ENCODE measurements at regions not wholly inside any gene's neighbourhood (a gene's known extent, or its start where the extent isn't known, plus 50 kb on each side); places are given as distances from the start of the nearest gene placed in this dataset.

- Histone ChIP-seq H2AFZ (ENCODE audit: low read length) (no peak overlapping the region), H3K9me2 (replicated peaks; ENCODE audit: low read depth, low read length) (no peaks in the 10 kb centered on the region), H3K9ac (ENCODE audit: low read depth, low read length, poor library complexity, severe bottlenecking) (no peak overlapping the region), H3K36me3 (ENCODE audit: insufficient read depth, low read length) (no peaks in the 10 kb centered on the region), H4K20me1 (ENCODE audit: insufficient read depth, low read length, poor library complexity, severe bottlenecking) (no peaks in the 10 kb centered on the region), H3K4me3 (ENCODE audit: low read length, poor library complexity, severe bottlenecking) (no peak overlapping the region), H3F3A (ENCODE audit: low read depth) (no peaks in the 10 kb centered on the region), H3K9me3 (ENCODE audit: insufficient read depth, low read depth, low read length) (no peaks in the 10 kb centered on the region; the same call in 1 of the 2 replicates), H3K79me2 (ENCODE audit: insufficient read depth, low read length) (no peaks in the 10 kb centered on the region), H3K4me1 (ENCODE audit: insufficient read depth, low read length, poor library complexity, severe bottlenecking) (no peaks in the 10 kb centered on the region), H3K4me2 (ENCODE audit: low read depth, low read length, poor library complexity, severe bottlenecking) (no peak overlapping the region), H3K27me3 (ENCODE audit: insufficient read depth, low read length, poor library complexity, severe bottlenecking) (no peaks in the 10 kb centered on the region)
- TF ChIP-seq CTCF (conservative IDR thresholded peaks at IDR 0.05; ENCODE audit: low read length), result no peak
- no peak for TF ChIP-seq EZH2phosphoT487 (IDR thresholded peaks at IDR 0.05; ENCODE audit: borderline replicate concordance)
Observed at GRCh38 chr2:35504419-35504818, 851.2 kb upstream of the CRIM1 start.

- H3K4me3 ChIP-seq (ENCODE audit: low read length, poor library complexity, severe bottlenecking), result no peak overlapping the region
- H3K4me2 ChIP-seq (ENCODE audit: low read depth, low read length, poor library complexity, severe bottlenecking), result no peak overlapping the region
- H3K9me2 ChIP-seq (replicated peaks; ENCODE audit: low read depth, low read length), result no peaks in the 10 kb centered on the region
- H4K20me1 ChIP-seq (ENCODE audit: insufficient read depth, low read length, poor library complexity, severe bottlenecking), result no peaks in the 10 kb centered on the region
- H3K36me3 ChIP-seq (ENCODE audit: insufficient read depth, low read length), result no peaks in the 10 kb centered on the region
- H3K79me2 ChIP-seq (ENCODE audit: insufficient read depth, low read length), result no peaks in the 10 kb centered on the region
- no peaks in the 10 kb centered on the region for H3K27me3 ChIP-seq (ENCODE audit: insufficient read depth, low read length, poor library complexity, severe bottlenecking)
- H3F3A ChIP-seq (ENCODE audit: low read depth), result no peaks in the 10 kb centered on the region
- no peak overlapping the region for H2AFZ ChIP-seq (ENCODE audit: low read length)
- no peaks in the 10 kb centered on the region; the same call in 1 of the 2 replicates for H3K9me3 ChIP-seq (ENCODE audit: insufficient read depth, low read depth, low read length)
- H3K9ac ChIP-seq (ENCODE audit: low read depth, low read length, poor library complexity, severe bottlenecking), result no peak overlapping the region
- H3K4me1 ChIP-seq (ENCODE audit: insufficient read depth, low read length, poor library complexity, severe bottlenecking), result no peaks in the 10 kb centered on the region
- no peak for TF ChIP-seq CTCF (conservative IDR thresholded peaks at IDR 0.05; ENCODE audit: low read length)
- TF ChIP-seq EZH2phosphoT487 (IDR thresholded peaks at IDR 0.05; ENCODE audit: borderline replicate concordance), result no peak
Observed at GRCh38 chr2:35503738-35504199, 851.8 kb upstream of the CRIM1 start.

- Histone ChIP-seq H2AFZ (ENCODE audit: low read length) (no peak overlapping the region), H3K79me2 (ENCODE audit: insufficient read depth, low read length) (no peaks in the 10 kb centered on the region), H3K36me3 (ENCODE audit: insufficient read depth, low read length) (no peaks in the 10 kb centered on the region), H3K4me1 (ENCODE audit: insufficient read depth, low read length, poor library complexity, severe bottlenecking) (no peaks in the 10 kb centered on the region), H3K9me3 (ENCODE audit: insufficient read depth, low read depth, low read length) (no peaks in the 10 kb centered on the region), H3K4me3 (ENCODE audit: low read length, poor library complexity, severe bottlenecking) (no peak overlapping the region), H3K9ac (ENCODE audit: low read depth, low read length, poor library complexity, severe bottlenecking) (no peak overlapping the region), H3K27me3 (ENCODE audit: insufficient read depth, low read length, poor library complexity, severe bottlenecking) (no peaks in the 10 kb centered on the region), H4K20me1 (ENCODE audit: insufficient read depth, low read length, poor library complexity, severe bottlenecking) (no peaks in the 10 kb centered on the region), H3F3A (ENCODE audit: low read depth) (no peaks in the 10 kb centered on the region), H3K4me2 (ENCODE audit: low read depth, low read length, poor library complexity, severe bottlenecking) (no peak overlapping the region), H3K9me2 (replicated peaks; ENCODE audit: low read depth, low read length) (no peaks in the 10 kb centered on the region)
- TF ChIP-seq EZH2phosphoT487 (IDR thresholded peaks at IDR 0.05; ENCODE audit: borderline replicate concordance) (no peak), CTCF (conservative IDR thresholded peaks at IDR 0.05; ENCODE audit: low read length) (no peak)
Observed at GRCh38 chr2:35503311-35503710, 852.3 kb upstream of the CRIM1 start.
